Ovary (tissue), 7 donors: ENCODE measurements at regions not wholly inside any gene's neighbourhood (a gene's known extent, or its start where the extent isn't known, plus 50 kb on each side); places are given as distances from the start of the nearest gene placed in this dataset.

ENCODE experiments used
- DNase-seq, 5 donors: peaks; one replicate each; pipeline ENCODE4 v3.0.0-alpha.2; 2019 to 2020
- H3K27ac ChIP-seq, 2 donors: fragments of 200-600 bp; one replicate each; pipeline versions ENCODE4 v1.5.1 to v1.8.0; 2019 to 2022
- H3K27me3 ChIP-seq: fragments of 200-600 bp; one replicate; pipeline ENCODE4 v1.8.0; 2022
- H3K36me3 ChIP-seq: fragments of 200-600 bp; sonication (generic); one replicate; pipeline ENCODE4 v1.5.1; 2019
- H3K4me1 ChIP-seq: one replicate; pipeline ENCODE4 v1.8.1; 2013; ENCODE audit warnings: mild to moderate bottlenecking, moderate library complexity; ENCODE audit not compliant: insufficient read depth
- H3K4me3 ChIP-seq: fragments of 200-600 bp; sonication (generic); one replicate; pipeline ENCODE4 v1.5.1; 2017
- H3K9me3 ChIP-seq, 2 donors: fragments of 200-600 bp in 1 of 2; sonication (generic) in 1 of 2; one replicate each; pipeline versions ENCODE4 v1.5.1 to v1.8.1; 2013 to 2019; ENCODE audit warnings: mild to moderate bottlenecking in 1 of 2, moderate library complexity in 1 of 2
- EP300 ChIP-seq: sonication (generic); formaldehyde crosslinking; IDR thresholded peaks from one replicate; pipeline ENCODE4 v1.6.1; 2017; ENCODE audit warnings: antibody characterized with exemption
- POLR2A ChIP-seq: fragments of 450-650 bp; IDR thresholded peaks from one replicate; pipeline ENCODE4 v1.6.1; 2017; ENCODE audit warnings: antibody characterized with exemption, mild to moderate bottlenecking, moderate library complexity
- WGBS, 3 donors: extraction: QIAGEN DNeasy Blood & Tissue Kit in 1 of 3; methylation state at CpG; one replicate each; pipeline versions ENCODE4 v1.1.5 to v1.1.7; 2013 to 2017; 5-methylcytosine and 5-hydroxymethylcytosine counted together
- intact Hi-C, 4 donors: fragments of 100-400 bp; cut with DNase I; formaldehyde crosslinking; loops; one replicate each; pipeline versions ENCODE4 v1.11.0 to v1.15.1; 2022 to 2023
- TF ChIP-seq, protein P1 (sequence below), 3 donors: fragments of 450-650 bp in 2 of 3; fragments of 200-600 bp in 1 of 3; IDR thresholded peaks; one replicate each; pipeline versions ENCODE4 v1.5.1 to v1.8.0; 2016 to 2022; ENCODE audit warnings: antibody characterized with exemption in 3 of 3, mild to moderate bottlenecking in 1 of 3
- donor health status: DM: no; HTN: no; CAD: no; lungs with moderate emphysema.
- donor health status: DM: no; HTN: no; CAD: no.
- donor health status: Bipolar disorder and iron deficiency.
- donor health status: DM: no; HTN: no; CAD: no.
- donor health status: DM: yes; HTN: yes; CAD: no.

GRCh38 chr3:186487819-186488218 is 56.4 kb downstream of the CRYGS start:
- H3K4me3 ChIP-seq, result no peak overlapping the region
- H3K36me3 ChIP-seq, result no peaks in the 10 kb centered on the region
- WGBS, 3 donors, result 50 to 61% (median 54%) methylated on average over 3 of the region's 3 CpGs
- H3K9me3 ChIP-seq, result no peaks in the 10 kb centered on the region
- DNase-seq, result no peak
- no peak overlapping the region for H3K27ac ChIP-seq
- H3K27me3 ChIP-seq, result no peaks in the 10 kb centered on the region
- no peak for TF ChIP-seq EP300
- intact Hi-C loops, result no loop called here
- H3K4me1 ChIP-seq, result no peaks in the 10 kb centered on the region

DNA sequence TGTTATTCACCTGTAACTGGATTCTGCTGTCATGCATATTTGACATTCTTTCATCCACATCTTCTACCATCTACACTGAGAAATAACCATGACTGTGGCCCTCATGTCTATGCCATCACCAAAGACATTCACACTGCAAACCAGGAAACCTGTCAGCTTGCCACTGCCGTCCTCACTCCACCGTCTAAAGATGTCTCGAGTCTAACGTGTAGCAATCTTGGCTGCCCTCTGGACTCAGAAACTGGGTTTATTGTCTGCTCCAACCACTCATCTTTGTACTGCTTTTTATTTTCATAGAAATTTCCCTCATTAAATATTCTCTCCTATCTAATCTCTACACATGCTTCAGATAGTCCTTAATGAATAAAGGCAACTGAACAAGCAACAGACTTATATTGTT is 57.1 kb downstream of the CRYGS start:
- H3K27me3 ChIP-seq, result no peaks in the 10 kb centered on the region
- no peaks in the 10 kb centered on the region for H3K4me1 ChIP-seq
- no peak for DNase-seq
- no peaks in the 10 kb centered on the region for H3K36me3 ChIP-seq
- intact Hi-C loops, result no loop called here
- H3K27ac ChIP-seq, result no peak overlapping the region
- TF ChIP-seq, protein P1, sequence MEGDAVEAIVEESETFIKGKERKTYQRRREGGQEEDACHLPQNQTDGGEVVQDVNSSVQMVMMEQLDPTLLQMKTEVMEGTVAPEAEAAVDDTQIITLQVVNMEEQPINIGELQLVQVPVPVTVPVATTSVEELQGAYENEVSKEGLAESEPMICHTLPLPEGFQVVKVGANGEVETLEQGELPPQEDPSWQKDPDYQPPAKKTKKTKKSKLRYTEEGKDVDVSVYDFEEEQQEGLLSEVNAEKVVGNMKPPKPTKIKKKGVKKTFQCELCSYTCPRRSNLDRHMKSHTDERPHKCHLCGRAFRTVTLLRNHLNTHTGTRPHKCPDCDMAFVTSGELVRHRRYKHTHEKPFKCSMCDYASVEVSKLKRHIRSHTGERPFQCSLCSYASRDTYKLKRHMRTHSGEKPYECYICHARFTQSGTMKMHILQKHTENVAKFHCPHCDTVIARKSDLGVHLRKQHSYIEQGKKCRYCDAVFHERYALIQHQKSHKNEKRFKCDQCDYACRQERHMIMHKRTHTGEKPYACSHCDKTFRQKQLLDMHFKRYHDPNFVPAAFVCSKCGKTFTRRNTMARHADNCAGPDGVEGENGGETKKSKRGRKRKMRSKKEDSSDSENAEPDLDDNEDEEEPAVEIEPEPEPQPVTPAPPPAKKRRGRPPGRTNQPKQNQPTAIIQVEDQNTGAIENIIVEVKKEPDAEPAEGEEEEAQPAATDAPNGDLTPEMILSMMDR (IDR thresholded peaks at IDR 0.05), result no peak
- TF ChIP-seq POLR2A (no peak), EP300 (no peak)
- no peak overlapping the region for H3K4me3 ChIP-seq
- 62 to 65% (median 62%) methylated on average over 4 of the region's 4 CpGs for WGBS, 3 donors
- no peaks in the 10 kb centered on the region for H3K9me3 ChIP-seq

- intact Hi-C loops, result no loop called here
- TF ChIP-seq EP300 (no peak), POLR2A (no peak)
- TF ChIP-seq, protein P1 (IDR thresholded peaks at IDR 0.05), result no peak
- no peaks in the 10 kb centered on the region for H3K4me1 ChIP-seq
- no peak overlapping the region for H3K4me3 ChIP-seq
- H3K27ac ChIP-seq, result no peak overlapping the region
- WGBS, 3 donors, result 79 to 85% (median 82%) methylated on average over 8 of the region's 8 CpGs
- DNase-seq, result no peak
- no peaks in the 10 kb centered on the region for H3K27me3 ChIP-seq
- no peaks in the 10 kb centered on the region for H3K36me3 ChIP-seq
- H3K9me3 ChIP-seq, result no peaks in the 10 kb centered on the region
Measured at GRCh38 chr3:186483611-186484340, 60.4 kb downstream of the CRYGS start.

DNA sequence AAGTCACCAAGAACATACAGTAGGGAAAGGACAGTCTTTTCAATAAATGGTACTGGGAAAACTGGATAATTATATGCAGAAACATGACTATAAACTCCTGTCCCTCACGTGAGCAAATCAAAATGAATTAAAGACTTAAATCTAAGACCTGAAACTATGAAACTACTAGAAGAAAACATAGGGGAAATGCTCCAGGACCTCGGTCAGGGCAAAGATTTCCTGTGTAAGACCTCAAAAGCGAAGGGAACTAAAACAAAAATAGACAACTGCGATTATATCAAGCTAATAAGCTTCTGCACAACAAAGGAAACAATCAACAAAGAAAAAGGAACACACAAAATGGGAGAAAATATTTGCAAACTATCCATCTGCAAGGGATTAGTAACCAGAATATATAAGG is 62.7 kb downstream of the CRYGS start:
- Histone ChIP-seq H3K4me3 (no peak overlapping the region), H3K27ac (no peak overlapping the region), H3K36me3 (no peaks in the 10 kb centered on the region), H3K9me3 (no peaks in the 10 kb centered on the region), H3K27me3 (no peaks in the 10 kb centered on the region), H3K4me1 (no peaks in the 10 kb centered on the region)
- TF ChIP-seq EP300 (no peak), POLR2A (no peak)
- TF ChIP-seq, protein P1 (IDR thresholded peaks at IDR 0.05), result no peak
- intact Hi-C loops, result no loop called here
- no peak for DNase-seq
- 70 to 76% (median 76%) methylated on average over 4 of the region's 4 CpGs for WGBS, 3 donors

GRCh38 chr3:186477876-186478275 is 66.3 kb downstream of the CRYGS start:
- intact Hi-C loops, result no loop called here
- no peak for DNase-seq
- Histone ChIP-seq H3K4me3 (no peak overlapping the region), H3K9me3 (no peaks in the 10 kb centered on the region), H3K27ac (no peak overlapping the region), H3K4me1 (no peaks in the 10 kb centered on the region), H3K36me3 (no peaks in the 10 kb centered on the region), H3K27me3 (no peaks in the 10 kb centered on the region)
- TF ChIP-seq EP300, result no peak
- no peak for TF ChIP-seq POLR2A
- TF ChIP-seq, protein P1 (IDR thresholded peaks at IDR 0.05), result no peak
- WGBS, 3 donors, result 82 to 93% (median 88%) methylated on average over 4 of the region's 4 CpGs
